Activated naive CD4-positive, alpha-beta T cell treated with anti-CD3 and anti-CD28 coated beads, Interleukin-2, amount 50 U/mL, for 24 hours (primary cell): ENCODE measurements at regions not wholly inside any gene's neighbourhood (a gene's known extent, or its start where the extent isn't known, plus 50 kb on each side); places are given as distances from the start of the nearest gene placed in this dataset.

ENCODE experiments used
- H3K27ac Mint-ChIP-seq: one replicate; pipeline ENCODE4 v1.8.0; 2021; ENCODE audit warnings: mild to moderate bottlenecking, mixed read lengths
- H3K27me3 Mint-ChIP-seq: one replicate; pipeline ENCODE4 v1.8.0; 2021; ENCODE audit warnings: mixed read lengths
- H3K36me3 Mint-ChIP-seq: one replicate; pipeline ENCODE4 v1.8.0; 2021; ENCODE audit warnings: mixed read lengths
- H3K4me1 Mint-ChIP-seq: one replicate; pipeline ENCODE4 v1.8.0; 2021; ENCODE audit warnings: mixed read lengths
- H3K4me3 Mint-ChIP-seq: one replicate; pipeline ENCODE4 v1.8.0; 2021; ENCODE audit warnings: mild to moderate bottlenecking, mixed read lengths
- H3K9me3 Mint-ChIP-seq: one replicate; pipeline ENCODE4 v1.8.0; 2021; ENCODE audit warnings: mixed read lengths

DNA sequence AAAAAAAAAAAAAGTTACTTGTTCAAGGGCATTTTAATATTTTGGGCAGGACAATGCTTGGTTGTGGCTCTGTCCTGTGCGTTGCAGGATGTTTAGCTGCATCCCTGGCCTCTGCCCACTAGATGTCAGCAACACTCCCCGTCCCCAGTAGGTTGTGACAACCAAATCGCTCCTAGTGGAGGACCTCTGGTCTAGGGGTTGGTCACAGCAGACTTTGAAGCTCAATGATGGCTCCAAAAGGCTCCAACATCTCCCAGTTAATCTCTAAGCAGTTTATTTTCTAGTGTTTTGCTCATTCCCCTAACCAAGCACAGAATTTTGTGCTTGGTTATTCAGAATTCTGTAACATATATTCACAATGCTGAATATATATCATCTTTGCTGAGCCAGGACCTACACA is 67.0 kb downstream of the CHRNA1 start:
- Mint-ChIP-seq H3K4me3 (no peak overlapping the region), H3K9me3 (no peaks in the 10 kb centered on the region)

DNA sequence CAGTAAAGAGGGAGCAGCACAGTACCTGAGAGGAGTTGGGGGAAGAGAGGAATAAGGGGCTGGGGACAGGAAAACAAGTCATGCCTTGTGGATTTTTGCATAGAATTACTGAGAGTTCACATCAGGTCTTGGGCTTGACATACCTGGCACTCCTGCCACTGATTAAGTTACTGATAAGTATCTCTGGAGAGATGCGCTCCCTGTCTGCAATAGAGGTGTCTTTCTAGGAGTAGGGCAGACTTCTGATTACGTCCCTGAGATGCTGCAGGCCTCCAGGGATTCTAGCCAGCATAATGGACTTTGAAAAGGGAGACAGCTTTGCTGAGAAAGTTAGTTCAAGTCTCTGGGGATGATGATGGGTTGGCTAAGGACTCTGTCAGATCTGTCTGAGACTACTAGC is 69.4 kb downstream of the CHRNA1 start:
- H3K9me3 Mint-ChIP-seq: no peaks in the 10 kb centered on the region
- H3K27me3 Mint-ChIP-seq: no peaks in the 10 kb centered on the region
- no peak overlapping the region for H3K27ac Mint-ChIP-seq
- H3K4me3 Mint-ChIP-seq: no peak overlapping the region
- H3K4me1 Mint-ChIP-seq: no peaks in the 10 kb centered on the region
- no peaks in the 10 kb centered on the region for H3K36me3 Mint-ChIP-seq

More for the DNA sequence above, 67.0 kb downstream of the CHRNA1 start:
- H3K27ac Mint-ChIP-seq: no peak overlapping the region
- no peaks in the 10 kb centered on the region for H3K4me1 Mint-ChIP-seq
- H3K36me3 Mint-ChIP-seq: no peaks in the 10 kb centered on the region
- no peaks in the 10 kb centered on the region for H3K27me3 Mint-ChIP-seq

DNA sequence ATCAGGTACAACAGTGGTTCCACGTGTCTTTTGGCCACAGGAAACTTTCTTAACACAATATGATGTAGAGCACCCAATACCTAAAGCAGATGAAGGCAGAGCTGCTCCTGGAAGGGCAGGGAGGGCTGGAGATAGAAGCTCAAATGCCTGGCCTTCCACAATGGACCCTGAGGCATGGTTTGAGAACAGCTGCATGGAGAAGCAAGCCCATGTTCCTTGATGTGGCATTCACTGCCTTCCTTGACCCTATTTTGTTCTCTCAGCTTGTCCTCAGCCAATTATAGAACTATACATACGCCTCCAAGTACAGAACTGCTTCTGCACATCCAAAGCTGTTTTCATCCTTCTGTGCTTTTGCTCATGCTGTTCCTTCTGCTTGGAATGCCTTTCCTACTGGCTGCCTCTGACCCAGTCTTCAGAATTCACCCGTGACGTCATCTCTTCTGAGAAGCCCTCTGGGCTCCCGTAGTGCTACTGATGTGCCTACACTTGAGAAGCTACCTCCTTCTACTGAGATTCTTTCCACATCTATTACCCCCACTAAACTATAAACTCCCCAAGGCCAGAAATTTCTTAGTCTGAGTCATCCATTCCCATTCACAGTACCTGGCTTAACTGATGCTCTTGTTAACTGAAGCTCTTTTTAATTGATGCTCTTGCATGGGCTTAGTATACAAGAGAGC is 69.9 kb downstream of the CHRNA1 start:
- Mint-ChIP-seq H3K27ac (no peak overlapping the region), H3K36me3 (no peaks in the 10 kb centered on the region), H3K9me3 (no peaks in the 10 kb centered on the region), H3K4me1 (no peaks in the 10 kb centered on the region), H3K27me3 (no peaks in the 10 kb centered on the region), H3K4me3 (no peak overlapping the region)

DNA sequence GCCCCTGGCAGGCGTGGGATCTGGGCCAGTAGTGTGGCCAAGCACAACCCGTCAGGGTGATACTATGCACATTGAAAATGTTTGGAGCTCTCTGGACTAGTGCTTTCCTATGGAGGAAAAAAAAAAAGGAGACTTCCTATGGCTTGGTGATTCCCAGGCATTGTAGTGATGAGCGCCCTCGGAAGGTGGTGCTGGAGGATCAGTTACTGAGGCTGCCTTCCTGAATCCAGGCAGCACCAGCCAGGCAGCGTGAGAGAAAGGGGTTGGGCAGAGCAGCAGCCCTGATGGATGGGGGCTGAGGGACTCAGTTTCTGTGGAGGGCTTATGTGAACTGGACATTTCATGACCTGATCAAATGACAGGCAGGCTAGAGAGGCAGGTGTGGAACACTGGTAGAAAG is 70.9 kb downstream of the CHRNA1 start:
- Mint-ChIP-seq H3K27ac (no peak overlapping the region), H3K9me3 (no peaks in the 10 kb centered on the region), H3K36me3 (no peaks in the 10 kb centered on the region), H3K27me3 (no peaks in the 10 kb centered on the region), H3K4me3 (no peak overlapping the region), H3K4me1 (no peaks in the 10 kb centered on the region)

DNA sequence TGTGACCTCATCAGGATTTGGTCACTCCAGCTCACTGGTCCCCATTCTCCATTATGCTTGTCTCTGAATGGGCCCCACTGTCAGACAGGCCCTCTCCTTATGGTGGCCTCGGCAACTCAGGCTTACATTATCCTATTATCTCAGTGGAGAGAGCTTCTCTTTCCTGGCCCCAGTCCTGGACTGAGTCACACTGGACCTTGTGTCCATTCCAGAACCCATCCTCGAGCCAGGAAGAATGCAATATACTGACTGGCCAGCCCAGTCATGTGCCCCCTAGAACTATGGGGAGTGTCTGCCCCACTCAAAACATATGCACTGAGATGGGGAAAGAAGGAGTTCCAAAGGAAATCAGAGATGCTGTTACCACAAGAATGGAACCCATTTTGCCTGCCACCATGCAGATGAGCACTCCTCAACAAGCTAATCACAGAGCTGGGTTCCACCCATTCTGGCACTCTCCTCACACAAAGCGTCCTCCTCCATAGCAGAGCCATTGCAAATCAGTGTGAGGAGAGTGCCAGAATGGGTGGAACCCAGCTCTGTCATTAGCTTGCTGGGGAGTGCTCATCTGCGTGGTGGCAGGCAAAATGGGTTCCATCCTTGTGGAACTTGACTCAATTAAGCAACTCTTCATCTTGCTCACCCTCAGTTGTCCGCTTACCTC is 71.9 kb downstream of the CHRNA1 start:
- Mint-ChIP-seq H3K4me3 (no peak overlapping the region), H3K27me3 (no peaks in the 10 kb centered on the region), H3K9me3 (no peaks in the 10 kb centered on the region), H3K27ac (no peak overlapping the region), H3K36me3 (no peaks in the 10 kb centered on the region), H3K4me1 (peaks cover 8% of the 10 kb centered on the region)

DNA sequence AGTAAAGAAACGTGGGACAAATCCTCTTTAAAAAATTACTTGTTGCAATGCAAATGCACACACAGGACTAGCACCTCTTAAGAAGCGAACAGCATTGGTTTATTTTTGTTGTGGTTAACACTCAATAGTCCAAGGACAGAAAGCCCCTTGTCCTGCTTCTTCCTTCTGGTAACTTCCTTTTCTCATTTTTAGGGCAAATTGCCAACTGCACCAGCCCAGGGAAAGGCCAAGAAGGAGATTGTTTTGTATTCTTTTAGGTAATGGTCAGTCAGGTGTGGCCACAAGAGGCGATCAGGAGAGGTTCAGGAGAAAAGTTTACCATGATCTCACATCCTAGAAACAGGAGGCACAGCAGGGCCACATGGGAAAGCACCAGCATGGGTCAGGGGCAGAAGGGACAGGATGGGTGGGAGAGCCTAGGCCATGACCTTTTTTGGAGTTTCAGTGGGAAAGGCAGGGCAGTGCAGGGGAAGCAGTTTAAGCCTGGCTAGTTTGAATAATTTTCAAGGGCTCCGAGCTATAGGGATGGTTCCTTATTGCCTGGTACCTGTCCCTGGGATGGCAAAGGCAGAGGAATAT is 73.0 kb downstream of the CHRNA1 start:
- H3K4me3 Mint-ChIP-seq: no peak overlapping the region
- H3K27ac Mint-ChIP-seq: no peak overlapping the region
- H3K4me1 Mint-ChIP-seq: peaks cover 16% of the 10 kb centered on the region
- no peaks in the 10 kb centered on the region for H3K36me3 Mint-ChIP-seq
- H3K9me3 Mint-ChIP-seq: no peaks in the 10 kb centered on the region
- no peaks in the 10 kb centered on the region for H3K27me3 Mint-ChIP-seq

DNA sequence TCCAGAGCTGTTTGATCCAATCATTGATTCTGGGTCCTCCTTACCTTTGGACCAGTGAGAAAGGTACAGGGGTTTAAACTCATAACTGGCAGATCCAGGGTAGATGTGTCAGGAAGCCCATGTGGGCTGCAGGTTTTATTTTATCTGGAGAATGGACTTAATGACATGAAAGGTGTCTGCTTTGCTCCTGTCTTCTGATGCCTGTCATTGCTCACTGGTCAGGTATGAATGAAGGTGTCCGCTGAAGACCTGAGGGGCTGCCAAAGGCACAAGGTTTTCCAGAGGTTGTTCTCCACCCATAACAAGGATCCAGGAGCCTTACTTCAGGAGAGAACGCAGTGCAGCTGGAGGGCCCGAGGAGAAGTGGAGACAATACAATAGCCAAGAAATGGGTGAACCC is 74.2 kb downstream of the CHRNA1 start:
- no peaks in the 10 kb centered on the region for H3K9me3 Mint-ChIP-seq
- H3K27ac Mint-ChIP-seq: no peak overlapping the region
- H3K36me3 Mint-ChIP-seq: no peaks in the 10 kb centered on the region
- H3K27me3 Mint-ChIP-seq: no peaks in the 10 kb centered on the region
- no peak overlapping the region for H3K4me3 Mint-ChIP-seq
- H3K4me1 Mint-ChIP-seq: peaks cover 20% of the 10 kb centered on the region

DNA sequence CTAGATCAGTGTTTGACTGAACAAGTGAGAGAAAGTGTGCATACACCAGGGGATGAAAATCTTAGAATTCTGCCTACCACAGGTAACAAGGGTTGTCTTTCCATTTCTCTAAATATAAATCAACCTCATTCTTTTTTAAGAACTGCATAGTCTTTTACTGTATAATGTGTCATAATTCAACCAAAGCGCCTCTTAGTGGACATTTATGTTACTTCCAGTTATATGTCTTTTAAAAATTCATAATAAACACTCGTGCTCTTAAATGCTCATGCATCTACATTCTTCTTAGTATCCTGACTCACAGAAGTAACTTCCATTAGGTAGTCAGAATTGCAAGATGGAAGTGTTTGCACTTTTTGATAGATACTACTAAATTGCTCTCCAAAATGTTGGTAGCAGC is 76.2 kb downstream of the CHRNA1 start:
- Mint-ChIP-seq H3K9me3 (no peaks in the 10 kb centered on the region), H3K4me1 (peaks cover 35% of the 10 kb centered on the region), H3K27ac (peak overlapping the region; percentile 21), H3K36me3 (no peaks in the 10 kb centered on the region), H3K27me3 (no peaks in the 10 kb centered on the region), H3K4me3 (no peak overlapping the region)

DNA sequence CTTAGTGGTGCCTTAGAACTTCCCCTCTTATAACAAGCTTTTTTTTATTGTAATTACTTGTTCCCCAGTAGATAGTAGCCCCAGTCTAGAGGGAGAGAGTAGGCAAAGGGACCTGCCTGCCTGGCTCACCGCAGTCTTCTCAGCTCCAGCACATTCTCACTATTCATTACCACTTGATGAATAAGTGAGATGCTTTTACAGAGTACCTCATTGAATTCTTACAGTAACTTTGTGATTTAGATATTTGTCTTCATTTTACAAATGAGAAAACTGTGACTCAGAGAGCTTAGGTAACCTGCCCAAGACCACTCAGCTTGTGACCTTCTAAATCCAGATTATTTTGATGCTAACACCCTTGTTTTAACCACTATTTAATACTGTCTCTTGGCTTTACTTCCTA is 77.8 kb downstream of the CHRNA1 start:
- Mint-ChIP-seq H3K27ac (no peak overlapping the region), H3K36me3 (no peaks in the 10 kb centered on the region), H3K4me1 (peaks cover 38% of the 10 kb centered on the region)

DNA sequence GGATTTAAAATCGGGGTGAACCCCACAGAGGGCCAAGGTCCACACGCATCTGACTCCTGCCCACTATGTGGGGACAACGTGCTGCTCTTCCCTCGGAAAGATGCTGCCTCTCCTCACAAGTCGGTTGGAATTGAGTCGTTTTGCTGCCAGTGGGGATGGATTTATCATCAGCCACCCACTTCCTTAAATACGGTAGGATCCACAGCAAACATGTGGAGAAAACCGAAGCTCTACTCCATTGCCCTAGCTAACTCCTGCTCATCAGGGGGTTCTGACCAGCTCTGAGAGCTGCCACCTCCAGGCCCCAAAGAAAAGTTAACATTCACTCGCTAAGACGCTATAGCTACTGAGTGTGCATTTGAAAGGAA is 80.9 kb downstream of the CHRNA1 start:
- Mint-ChIP-seq H3K4me1 (peaks cover 68% of the 10 kb centered on the region), H3K4me3 (peak overlapping the region; percentile 94), H3K9me3 (no peaks in the 10 kb centered on the region), H3K27me3 (no peaks in the 10 kb centered on the region), H3K27ac (peak overlapping the region; percentile 97), H3K36me3 (no peaks in the 10 kb centered on the region)

More for the DNA sequence above, 77.8 kb downstream of the CHRNA1 start:
- no peak overlapping the region for H3K4me3 Mint-ChIP-seq
- no peaks in the 10 kb centered on the region for H3K9me3 Mint-ChIP-seq
- no peaks in the 10 kb centered on the region for H3K27me3 Mint-ChIP-seq

DNA sequence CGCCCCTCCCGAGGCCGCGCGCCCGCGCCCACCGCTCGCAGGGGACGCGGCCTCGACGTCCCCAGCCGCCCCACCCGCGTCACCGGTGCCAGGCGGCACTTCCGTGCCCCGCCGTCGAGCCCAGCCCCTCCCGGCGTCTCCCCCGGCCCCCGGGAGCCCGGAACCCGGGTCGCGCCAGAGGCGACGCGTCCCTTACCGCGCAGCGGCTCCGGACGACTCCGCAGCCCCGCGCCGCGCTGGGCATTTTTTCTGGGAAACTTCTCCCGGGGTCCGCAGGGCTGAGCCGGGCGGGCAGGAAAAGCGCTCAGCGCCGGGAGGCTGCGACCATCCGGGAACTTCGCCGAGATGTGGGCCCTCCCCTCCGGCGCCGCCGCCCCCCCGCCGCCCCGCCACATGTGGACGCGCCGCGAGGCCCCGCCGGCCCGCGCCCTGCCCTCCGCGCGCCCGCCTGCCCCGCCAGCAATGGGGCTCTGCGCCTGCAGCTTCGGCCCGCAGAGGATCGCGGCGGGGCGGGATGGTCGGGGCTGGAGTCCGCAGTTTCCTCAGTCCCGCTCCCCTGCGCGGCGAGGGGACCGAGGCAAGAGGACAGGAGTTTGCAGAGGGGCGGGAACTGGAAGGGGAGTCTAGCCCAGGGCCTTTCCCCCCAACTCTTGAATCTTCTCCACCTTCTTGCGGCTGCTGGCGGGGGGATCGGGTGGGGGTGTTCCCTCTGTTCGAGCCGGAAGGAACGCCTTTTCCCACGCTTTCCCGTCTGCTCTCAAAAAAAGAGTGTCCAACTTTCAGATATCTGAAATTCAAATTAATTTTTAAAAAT is 81.5 kb downstream of the CHRNA1 start:
- no peaks in the 10 kb centered on the region for H3K27me3 Mint-ChIP-seq

DNA sequence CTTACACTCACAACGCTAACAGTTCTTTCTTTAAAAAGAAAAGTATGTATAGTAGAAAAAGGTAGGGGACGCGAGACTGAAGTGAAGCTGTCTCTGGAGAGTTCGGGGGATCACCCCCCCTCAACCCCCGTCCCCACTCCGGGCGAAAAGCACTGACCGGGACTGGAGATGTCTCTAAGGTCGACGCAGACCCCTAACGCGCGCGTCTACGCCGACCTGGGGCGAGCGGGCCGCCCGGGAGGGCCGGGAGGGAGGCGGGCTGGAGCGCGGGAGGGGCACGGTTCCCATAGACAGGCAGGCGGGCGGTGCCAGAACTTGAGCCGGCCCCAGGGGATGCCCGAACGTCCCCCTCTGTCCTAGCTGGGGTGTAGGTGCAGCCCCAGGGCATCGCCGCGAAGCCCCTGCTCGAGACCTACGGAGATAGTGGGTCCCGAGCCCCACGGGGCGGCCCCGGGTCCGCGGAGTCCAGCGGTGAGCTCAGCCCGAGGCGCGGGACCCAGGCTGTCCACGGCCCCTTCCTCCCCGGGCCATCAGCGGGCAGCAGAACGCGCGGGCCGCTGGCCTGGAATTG is 82.2 kb downstream of the CHRNA1 start:
- no peaks in the 10 kb centered on the region for H3K27me3 Mint-ChIP-seq
- no peaks in the 10 kb centered on the region for H3K36me3 Mint-ChIP-seq
- no peaks in the 10 kb centered on the region for H3K9me3 Mint-ChIP-seq
- H3K27ac Mint-ChIP-seq: peak overlapping the region; percentile 85
- H3K4me1 Mint-ChIP-seq: peaks cover 70% of the 10 kb centered on the region
- H3K4me3 Mint-ChIP-seq: peak overlapping the region; percentile 86

More for the DNA sequence above, 81.5 kb downstream of the CHRNA1 start:
- Mint-ChIP-seq H3K27ac (peak overlapping the region; percentile 97), H3K4me3 (peak overlapping the region; percentile 94), H3K9me3 (no peaks in the 10 kb centered on the region), H3K4me1 (peaks cover 69% of the 10 kb centered on the region), H3K36me3 (no peaks in the 10 kb centered on the region)

DNA sequence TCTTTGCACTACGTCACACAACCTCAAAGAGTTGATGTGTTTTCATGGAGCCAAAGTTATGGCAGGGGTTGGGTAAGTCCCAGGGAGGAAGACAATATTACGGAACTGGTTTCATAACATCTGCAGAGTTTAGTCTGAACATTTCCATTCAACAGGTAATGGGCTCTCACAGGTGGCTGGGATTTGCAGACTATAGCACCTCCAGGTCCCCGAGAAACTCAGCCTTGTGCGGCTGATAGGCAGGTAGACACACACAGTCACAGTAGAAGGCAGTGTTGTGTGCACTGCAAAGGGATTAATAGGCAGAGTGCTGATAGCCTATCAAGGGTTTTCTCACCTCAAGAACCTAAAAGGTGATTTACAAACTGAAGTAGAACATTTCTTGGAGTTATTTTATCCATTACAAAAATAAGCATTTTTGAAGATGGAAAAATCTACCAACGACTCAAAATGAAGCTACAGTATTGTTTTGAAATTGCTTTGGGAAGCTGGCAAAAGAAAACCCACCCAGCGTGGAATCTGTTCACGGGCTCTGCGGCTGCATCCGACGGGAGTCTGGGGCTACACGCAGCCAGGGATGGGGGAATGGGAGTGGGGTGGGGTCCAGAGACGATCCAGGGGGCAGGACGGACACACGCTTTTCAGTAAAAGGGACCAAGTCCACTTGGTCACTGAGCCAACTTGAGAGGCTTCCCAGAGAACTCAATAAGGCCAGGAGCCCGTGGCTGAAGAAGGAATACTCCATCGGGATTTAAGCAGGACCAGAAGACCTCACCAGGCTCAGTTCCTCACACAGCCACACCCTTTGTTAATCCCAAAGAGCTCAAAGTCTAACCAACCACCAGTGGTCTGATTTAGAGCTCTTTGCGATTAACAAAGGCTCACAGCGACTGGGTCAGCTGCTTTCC is 82.9 kb downstream of the CHRNA1 start:
- Mint-ChIP-seq H3K27ac (peak overlapping the region; percentile 85), H3K9me3 (no peaks in the 10 kb centered on the region), H3K36me3 (no peaks in the 10 kb centered on the region), H3K4me1 (peaks cover 72% of the 10 kb centered on the region), H3K27me3 (no peaks in the 10 kb centered on the region), H3K4me3 (peak overlapping the region; percentile 86)

DNA sequence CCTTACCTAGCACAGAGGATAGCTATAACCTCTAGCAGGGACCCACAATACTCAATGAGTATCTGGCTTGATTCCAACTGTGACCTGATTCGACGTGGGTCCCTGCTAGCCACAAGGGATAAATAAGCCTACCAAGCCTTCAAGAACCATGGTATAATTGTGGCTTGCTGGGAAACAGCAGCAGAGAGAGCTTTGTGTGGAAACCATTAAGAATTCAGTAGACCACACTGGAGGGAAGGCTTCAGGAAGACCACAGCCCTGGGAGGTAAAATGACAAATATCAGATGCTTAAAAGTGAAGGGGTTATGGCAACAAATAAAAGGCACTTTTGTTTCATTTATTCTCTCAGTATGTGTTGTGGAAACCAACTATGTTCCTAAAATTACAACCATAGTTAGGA is 82.6 kb upstream of the WIPF1 start:
- Mint-ChIP-seq H3K27me3 (no peaks in the 10 kb centered on the region), H3K9me3 (no peaks in the 10 kb centered on the region), H3K4me1 (peaks cover 78% of the 10 kb centered on the region), H3K4me3 (peak overlapping the region; percentile 86), H3K27ac (peak overlapping the region; percentile 89), H3K36me3 (no peaks in the 10 kb centered on the region)

DNA sequence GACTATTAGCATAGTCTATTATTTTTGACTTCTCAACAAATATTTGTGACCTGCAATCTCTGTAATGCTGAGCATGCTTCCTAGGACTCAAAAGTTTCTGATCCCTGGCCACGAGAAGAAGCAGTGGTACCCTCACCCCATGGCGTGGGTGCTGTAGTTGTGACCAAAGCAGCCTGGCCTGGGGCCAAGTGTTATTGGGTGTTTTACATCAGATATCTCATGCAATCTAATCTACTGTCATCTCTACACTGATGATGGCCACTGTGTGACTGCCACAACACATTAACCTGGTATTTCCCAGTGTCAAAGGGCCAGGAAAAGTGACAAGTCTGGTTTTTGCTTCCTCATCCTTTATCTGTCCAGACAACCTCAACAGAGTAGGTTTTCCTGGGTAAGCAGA is 80.8 kb upstream of the WIPF1 start:
- Mint-ChIP-seq H3K9me3 (no peaks in the 10 kb centered on the region), H3K27me3 (no peaks in the 10 kb centered on the region), H3K36me3 (no peaks in the 10 kb centered on the region), H3K4me3 (no peak overlapping the region), H3K27ac (peak overlapping the region; percentile 68), H3K4me1 (peaks cover 75% of the 10 kb centered on the region)
